ENCODE measurements at regions not wholly inside any gene's neighbourhood (a gene's known extent, or its start where the extent isn't known, plus 50 kb on each side); places are given as distances from the start of the nearest gene placed in this dataset.

DNA sequence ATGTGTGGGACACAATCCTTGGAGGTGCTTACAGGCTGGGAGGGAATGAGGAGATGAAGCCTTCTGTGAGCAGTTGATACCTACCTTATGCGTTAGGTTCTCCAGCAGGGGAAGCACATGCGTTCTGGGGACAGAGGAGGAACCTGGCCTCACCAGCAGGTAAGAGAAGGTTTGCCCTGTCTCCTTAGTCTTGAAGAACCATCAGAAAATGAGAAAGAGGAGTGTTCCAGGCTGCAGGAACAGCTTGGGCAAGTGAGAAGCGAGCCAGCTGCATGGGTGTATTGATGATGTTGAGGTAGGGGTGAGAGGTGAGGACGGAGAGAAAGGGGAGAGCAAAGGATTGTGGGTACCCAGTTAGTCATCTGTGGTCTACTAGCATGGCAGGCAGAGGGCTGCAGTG, 156.9 kb upstream of the MVB12B start:
- H2AFZ ChIP-seq (ENCODE audit: low read depth, low read length): no peak overlapping the region
- H4K20me1 ChIP-seq (ENCODE audit: insufficient read depth): no peaks in the 10 kb centered on the region

GRCh38 chr9:126170286-126170823, 156.3 kb upstream of the MVB12B start:
- H3K9ac ChIP-seq (ENCODE audit: low read length): no peak overlapping the region
- TF ChIP-seq CTCF (IDR thresholded peaks at IDR 0.05; ENCODE audit: poor library complexity, severe bottlenecking): no peak
- TF ChIP-seq, protein P1, sequence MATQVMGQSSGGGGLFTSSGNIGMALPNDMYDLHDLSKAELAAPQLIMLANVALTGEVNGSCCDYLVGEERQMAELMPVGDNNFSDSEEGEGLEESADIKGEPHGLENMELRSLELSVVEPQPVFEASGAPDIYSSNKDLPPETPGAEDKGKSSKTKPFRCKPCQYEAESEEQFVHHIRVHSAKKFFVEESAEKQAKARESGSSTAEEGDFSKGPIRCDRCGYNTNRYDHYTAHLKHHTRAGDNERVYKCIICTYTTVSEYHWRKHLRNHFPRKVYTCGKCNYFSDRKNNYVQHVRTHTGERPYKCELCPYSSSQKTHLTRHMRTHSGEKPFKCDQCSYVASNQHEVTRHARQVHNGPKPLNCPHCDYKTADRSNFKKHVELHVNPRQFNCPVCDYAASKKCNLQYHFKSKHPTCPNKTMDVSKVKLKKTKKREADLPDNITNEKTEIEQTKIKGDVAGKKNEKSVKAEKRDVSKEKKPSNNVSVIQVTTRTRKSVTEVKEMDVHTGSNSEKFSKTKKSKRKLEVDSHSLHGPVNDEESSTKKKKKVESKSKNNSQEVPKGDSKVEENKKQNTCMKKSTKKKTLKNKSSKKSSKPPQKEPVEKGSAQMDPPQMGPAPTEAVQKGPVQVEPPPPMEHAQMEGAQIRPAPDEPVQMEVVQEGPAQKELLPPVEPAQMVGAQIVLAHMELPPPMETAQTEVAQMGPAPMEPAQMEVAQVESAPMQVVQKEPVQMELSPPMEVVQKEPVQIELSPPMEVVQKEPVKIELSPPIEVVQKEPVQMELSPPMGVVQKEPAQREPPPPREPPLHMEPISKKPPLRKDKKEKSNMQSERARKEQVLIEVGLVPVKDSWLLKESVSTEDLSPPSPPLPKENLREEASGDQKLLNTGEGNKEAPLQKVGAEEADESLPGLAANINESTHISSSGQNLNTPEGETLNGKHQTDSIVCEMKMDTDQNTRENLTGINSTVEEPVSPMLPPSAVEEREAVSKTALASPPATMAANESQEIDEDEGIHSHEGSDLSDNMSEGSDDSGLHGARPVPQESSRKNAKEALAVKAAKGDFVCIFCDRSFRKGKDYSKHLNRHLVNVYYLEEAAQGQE (IDR thresholded peaks at IDR 0.05; ENCODE audit: borderline replicate concordance): no peak
- TF ChIP-seq TAF1 (IDR thresholded peaks at IDR 0.05; ENCODE audit: low read depth): no peak
- no peak for TF ChIP-seq MXI1 (conservative IDR thresholded peaks at IDR 0.05; ENCODE audit: poor library complexity, severe bottlenecking)
- no peak for TF ChIP-seq POLR2AphosphoS5 (IDR thresholded peaks at IDR 0.05)
- no peak for TF ChIP-seq RAD21 (conservative IDR thresholded peaks at IDR 0.05)
- no peaks in the 10 kb centered on the region for H3K9me2 ChIP-seq (ENCODE audit: insufficient read depth, low read length)
- no peaks in the 10 kb centered on the region for H3K36me3 ChIP-seq (ENCODE audit: insufficient read depth, low read length)
- H3K4me3 ChIP-seq (ENCODE audit: low read length): no peak overlapping the region
- no peak overlapping the region for H2AFZ ChIP-seq (ENCODE audit: low read depth, low read length)
- H3K27ac ChIP-seq (ENCODE audit: low read length): no peak overlapping the region
- H3F3A ChIP-seq (ENCODE audit: insufficient read depth, low read length, poor library complexity, severe bottlenecking): no peaks in the 10 kb centered on the region
- H3K27me3 ChIP-seq (ENCODE audit: insufficient read depth, low read depth, low read length): no peaks in the 10 kb centered on the region
- peaks cover 3% of the 10 kb centered on the region for H3K9me3 ChIP-seq (ENCODE audit: low read length)
- no peak overlapping the region for H3K4me2 ChIP-seq (ENCODE audit: low read length)
- no peaks in the 10 kb centered on the region for H3K79me2 ChIP-seq (replicated peaks; ENCODE audit: insufficient read depth, low read length)
- no peaks in the 10 kb centered on the region for H4K20me1 ChIP-seq (ENCODE audit: insufficient read depth)

More for the DNA sequence above, 156.9 kb upstream of the MVB12B start:
- Histone ChIP-seq H3K9me2 (ENCODE audit: insufficient read depth, low read length) (no peaks in the 10 kb centered on the region), H3K36me3 (ENCODE audit: insufficient read depth, low read length) (no peaks in the 10 kb centered on the region), H3K4me2 (ENCODE audit: low read length) (no peak overlapping the region), H3F3A (ENCODE audit: insufficient read depth, low read length, poor library complexity, severe bottlenecking) (no peaks in the 10 kb centered on the region), H3K4me3 (ENCODE audit: low read length) (no peak overlapping the region), H3K27ac (ENCODE audit: low read length) (no peak overlapping the region), H3K9me3 (ENCODE audit: low read length) (peaks cover 2% of the 10 kb centered on the region), H3K79me2 (replicated peaks; ENCODE audit: insufficient read depth, low read length) (no peaks in the 10 kb centered on the region), H3K9ac (ENCODE audit: low read length) (no peak overlapping the region), H3K27me3 (ENCODE audit: insufficient read depth, low read depth, low read length) (no peaks in the 10 kb centered on the region)
- no peak for TF ChIP-seq EZH2 (IDR thresholded peaks at IDR 0.05; ENCODE audit: borderline replicate concordance, insufficient read depth, low read length, poor library complexity, severe bottlenecking)
- no peak for TF ChIP-seq MXI1 (conservative IDR thresholded peaks at IDR 0.05; ENCODE audit: poor library complexity, severe bottlenecking)
- TF ChIP-seq SMC3 (conservative IDR thresholded peaks at IDR 0.05; ENCODE audit: poor library complexity): no peak
- TF ChIP-seq, protein P1 (IDR thresholded peaks at IDR 0.05; ENCODE audit: borderline replicate concordance): no peak
- TF ChIP-seq CTCF (IDR thresholded peaks at IDR 0.05; ENCODE audit: poor library complexity, severe bottlenecking): no peak
- TF ChIP-seq RAD21 (conservative IDR thresholded peaks at IDR 0.05): no peak
- no peak for TF ChIP-seq POLR2AphosphoS5 (IDR thresholded peaks at IDR 0.05)
- TF ChIP-seq TAF1 (IDR thresholded peaks at IDR 0.05; ENCODE audit: low read depth): no peak
- no peak for TF ChIP-seq EP300 (conservative IDR thresholded peaks at IDR 0.05; ENCODE audit: poor library complexity, severe bottlenecking)
